Endothelial cell of umbilical vein (primary cell): ENCODE measurements at regions not wholly inside any gene's neighbourhood (a gene's known extent, or its start where the extent isn't known, plus 50 kb on each side); places are given as distances from the start of the nearest gene placed in this dataset.

ENCODE experiments used
- POLR2A ChIP-seq: IDR thresholded peaks from 2 replicates; pipeline ENCODE4 v1.6.1; 2012; ENCODE audit warnings: low read depth, mild to moderate bottlenecking, control low read depth, low read length
- TF ChIP-seq, protein P1 (sequence below): IDR thresholded peaks from 2 replicates; pipeline ENCODE4 v1.6.1; 2011; ENCODE audit not compliant: insufficient read depth, insufficient read length
- TF ChIP-seq, protein P2 (sequence below), 2 donors: IDR thresholded peaks; 1 replicate in 1 of 2; 2 replicates in 1 of 2; pipeline ENCODE4 v1.5.1; 2011; ENCODE audit warnings: low read length in 2 of 2, mild to moderate bottlenecking in 2 of 2, moderate library complexity in 2 of 2, control low read depth in 1 of 2, inconsistent platforms in 1 of 2, low read depth in 1 of 2; ENCODE audit not compliant: insufficient read depth in 1 of 2; ENCODE audit errors: extremely low read depth in 1 of 2

DNA sequence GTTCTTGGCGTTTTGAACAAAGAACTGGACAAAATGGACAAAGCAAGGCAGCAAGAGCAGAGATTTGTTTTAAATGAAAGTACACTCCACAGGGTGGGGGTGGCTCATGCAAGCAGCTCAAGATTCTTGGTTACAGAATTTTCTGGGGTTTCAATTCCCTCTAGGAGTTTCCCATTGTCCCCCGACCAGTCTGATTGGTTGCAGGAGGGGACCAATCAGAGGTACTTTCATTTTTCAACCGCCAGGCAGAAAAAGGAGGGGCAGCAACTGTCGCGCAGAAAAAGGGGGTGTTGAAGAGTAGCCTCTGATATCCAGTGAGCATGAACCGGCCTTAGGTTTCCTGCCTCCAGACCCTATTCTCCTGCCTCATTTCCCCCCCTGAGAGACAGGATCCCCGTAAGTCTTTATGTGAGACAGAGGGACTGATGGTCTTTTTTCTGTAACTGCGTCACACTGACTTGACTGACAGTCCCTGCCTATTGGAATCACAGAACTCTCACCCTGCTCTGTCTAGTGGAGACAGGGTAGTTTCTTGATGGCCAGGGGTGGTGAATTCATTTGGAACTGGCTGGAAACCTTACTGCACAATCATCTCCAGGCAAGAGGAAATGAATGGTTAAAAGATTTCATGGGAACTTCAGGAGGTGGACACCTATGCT lies 59.4 kb upstream of the ALOX12 start:
- TF ChIP-seq, protein P1, sequence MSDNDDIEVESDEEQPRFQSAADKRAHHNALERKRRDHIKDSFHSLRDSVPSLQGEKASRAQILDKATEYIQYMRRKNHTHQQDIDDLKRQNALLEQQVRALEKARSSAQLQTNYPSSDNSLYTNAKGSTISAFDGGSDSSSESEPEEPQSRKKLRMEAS, result no peak
- no peak for TF ChIP-seq POLR2A
- TF ChIP-seq, protein P2, sequence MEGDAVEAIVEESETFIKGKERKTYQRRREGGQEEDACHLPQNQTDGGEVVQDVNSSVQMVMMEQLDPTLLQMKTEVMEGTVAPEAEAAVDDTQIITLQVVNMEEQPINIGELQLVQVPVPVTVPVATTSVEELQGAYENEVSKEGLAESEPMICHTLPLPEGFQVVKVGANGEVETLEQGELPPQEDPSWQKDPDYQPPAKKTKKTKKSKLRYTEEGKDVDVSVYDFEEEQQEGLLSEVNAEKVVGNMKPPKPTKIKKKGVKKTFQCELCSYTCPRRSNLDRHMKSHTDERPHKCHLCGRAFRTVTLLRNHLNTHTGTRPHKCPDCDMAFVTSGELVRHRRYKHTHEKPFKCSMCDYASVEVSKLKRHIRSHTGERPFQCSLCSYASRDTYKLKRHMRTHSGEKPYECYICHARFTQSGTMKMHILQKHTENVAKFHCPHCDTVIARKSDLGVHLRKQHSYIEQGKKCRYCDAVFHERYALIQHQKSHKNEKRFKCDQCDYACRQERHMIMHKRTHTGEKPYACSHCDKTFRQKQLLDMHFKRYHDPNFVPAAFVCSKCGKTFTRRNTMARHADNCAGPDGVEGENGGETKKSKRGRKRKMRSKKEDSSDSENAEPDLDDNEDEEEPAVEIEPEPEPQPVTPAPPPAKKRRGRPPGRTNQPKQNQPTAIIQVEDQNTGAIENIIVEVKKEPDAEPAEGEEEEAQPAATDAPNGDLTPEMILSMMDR (IDR thresholded peaks at IDR 0.05; ENCODE audit: extremely low read depth in 1 of 2, insufficient read depth in 1 of 2, low read depth in 1 of 2, low read length in 2 of 2), result no peak
